A673 (cell line): ENCODE measurements at regions not wholly inside any gene's neighbourhood (a gene's known extent, or its start where the extent isn't known, plus 50 kb on each side); places are given as distances from the start of the nearest gene placed in this dataset.

Experiments
- EZH2 ChIP-seq: fragments of 200-600 bp; sonication (generic); IDR thresholded peaks from 2 replicates; pipeline ENCODE4 v1.6.1; 2017; ENCODE audit warnings: borderline replicate concordance, low read depth, mild to moderate bottlenecking, mixed read lengths, antibody characterized with exemption, low read length; ENCODE audit not compliant: poor library complexity, severe bottlenecking
- TF ChIP-seq, protein P1 (sequence below): fragments of 300-800, 200-600 bp; sonication (generic); conservative IDR thresholded peaks from 2 replicates; pipeline ENCODE4 v1.5.1; 2017; ENCODE audit warnings: low read depth, mild to moderate bottlenecking, antibody characterized with exemption, low read length, moderate library complexity, mixed read lengths

- TF ChIP-seq, protein P1, sequence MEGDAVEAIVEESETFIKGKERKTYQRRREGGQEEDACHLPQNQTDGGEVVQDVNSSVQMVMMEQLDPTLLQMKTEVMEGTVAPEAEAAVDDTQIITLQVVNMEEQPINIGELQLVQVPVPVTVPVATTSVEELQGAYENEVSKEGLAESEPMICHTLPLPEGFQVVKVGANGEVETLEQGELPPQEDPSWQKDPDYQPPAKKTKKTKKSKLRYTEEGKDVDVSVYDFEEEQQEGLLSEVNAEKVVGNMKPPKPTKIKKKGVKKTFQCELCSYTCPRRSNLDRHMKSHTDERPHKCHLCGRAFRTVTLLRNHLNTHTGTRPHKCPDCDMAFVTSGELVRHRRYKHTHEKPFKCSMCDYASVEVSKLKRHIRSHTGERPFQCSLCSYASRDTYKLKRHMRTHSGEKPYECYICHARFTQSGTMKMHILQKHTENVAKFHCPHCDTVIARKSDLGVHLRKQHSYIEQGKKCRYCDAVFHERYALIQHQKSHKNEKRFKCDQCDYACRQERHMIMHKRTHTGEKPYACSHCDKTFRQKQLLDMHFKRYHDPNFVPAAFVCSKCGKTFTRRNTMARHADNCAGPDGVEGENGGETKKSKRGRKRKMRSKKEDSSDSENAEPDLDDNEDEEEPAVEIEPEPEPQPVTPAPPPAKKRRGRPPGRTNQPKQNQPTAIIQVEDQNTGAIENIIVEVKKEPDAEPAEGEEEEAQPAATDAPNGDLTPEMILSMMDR = peak; percentile 59
- no peak for TF ChIP-seq EZH2
These were observed 94.7 kb upstream of the TUSC7 start for GRCh38 chr3:116614795-116615362.
